ENCODE measurements at regions not wholly inside any gene's neighbourhood (a gene's known extent, or its start where the extent isn't known, plus 50 kb on each side); places are given as distances from the start of the nearest gene placed in this dataset.

DNA sequence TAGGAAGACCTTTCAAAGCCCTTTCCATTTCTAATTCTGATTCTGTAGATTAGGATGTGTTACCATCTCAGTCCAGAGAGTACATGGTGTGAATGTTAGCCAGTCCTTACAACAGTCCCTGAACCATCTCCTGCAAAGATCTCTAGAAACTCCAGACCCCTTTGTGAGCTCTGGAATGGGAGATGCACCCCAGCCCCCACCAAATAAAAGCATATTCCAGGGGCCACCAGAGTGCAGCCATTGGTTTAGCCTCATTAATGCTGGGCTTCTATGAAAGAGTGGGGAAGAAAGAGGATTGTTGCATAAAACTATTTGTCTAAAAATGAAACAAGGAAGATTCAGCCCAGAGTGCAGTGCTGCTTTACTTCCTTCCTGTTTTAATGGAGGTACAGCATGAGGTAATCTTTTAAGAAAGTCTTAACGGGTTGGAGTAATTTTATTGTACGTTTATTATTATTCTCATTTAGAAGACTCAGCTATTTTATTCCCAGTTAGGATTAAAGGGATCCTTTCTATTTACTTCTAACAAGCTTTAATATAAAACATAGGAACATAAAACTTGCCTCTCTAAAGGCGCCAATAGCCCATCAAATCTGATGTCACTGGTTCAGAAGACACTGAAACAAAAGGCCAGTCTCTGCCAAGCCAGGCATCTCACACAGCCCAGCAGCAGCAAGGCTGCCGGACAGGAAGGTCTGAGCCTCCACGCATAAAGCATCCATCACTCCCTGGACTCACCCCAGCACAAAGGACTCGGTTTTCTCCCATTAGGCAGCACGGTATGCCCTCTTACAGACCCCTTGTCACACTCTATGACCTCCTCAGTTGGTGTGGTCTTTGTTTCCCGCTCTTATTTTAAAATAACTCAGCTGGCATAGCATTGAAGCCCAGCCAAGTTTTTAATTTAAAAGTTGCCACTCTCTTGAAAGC lies 203.9 kb upstream of the BLID start:
- CTCF ChIA-PET = no interaction called here
- POLR2A ChIA-PET = no interaction called here
- ATAC-seq (ENCODE audit: low read depth) (no peak), DNase-seq (no peak)
- Mint-ChIP-seq H3K36me3 (ENCODE audit: low read depth) (no peaks in the 10 kb centered on the region), H3K4me1 (no peaks in the 10 kb centered on the region), H3K4me3 (no peak overlapping the region), H3K27ac (no peak overlapping the region), H3K9me3 (no peaks in the 10 kb centered on the region), H3K27me3 (no peaks in the 10 kb centered on the region)
- TF ChIP-seq CTCF (IDR thresholded peaks at IDR 0.05) = no peak
- intact Hi-C loops (cut with micrococcal nuclease) = no loop called here

DNA sequence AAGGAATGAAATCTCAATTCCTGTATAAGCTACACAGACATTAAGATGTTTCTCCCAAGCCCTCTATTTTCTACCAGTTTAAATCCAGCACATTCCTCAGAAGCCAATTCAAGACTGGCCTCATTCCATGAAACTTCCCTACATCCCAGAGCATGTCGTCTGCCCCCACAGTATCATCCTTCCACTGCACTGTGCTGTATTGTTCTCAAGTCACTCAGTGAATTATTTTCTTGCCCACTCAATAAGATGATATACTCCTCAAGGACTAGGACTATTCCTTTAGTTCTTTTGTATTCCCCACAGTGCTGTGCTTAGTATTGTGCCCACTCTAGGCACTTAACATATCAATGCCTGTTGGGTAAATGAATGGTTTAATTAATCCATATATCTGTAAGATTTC lies 203.1 kb upstream of the BLID start:
- H3K36me3 Mint-ChIP-seq (ENCODE audit: low read depth) = no peaks in the 10 kb centered on the region
- intact Hi-C loops (cut with micrococcal nuclease) = no loop called here
- CTCF ChIA-PET = no interaction called here

GRCh38 chr11:122317305-122317704 lies 201.3 kb upstream of the BLID start:
- intact Hi-C loops (cut with micrococcal nuclease) = no loop called here
- POLR2A ChIA-PET = no interaction called here

More for the DNA sequence above, 203.1 kb upstream of the BLID start:
- Mint-ChIP-seq H3K27ac (no peak overlapping the region), H3K4me3 (no peak overlapping the region), H3K27me3 (no peaks in the 10 kb centered on the region), H3K4me1 (no peaks in the 10 kb centered on the region), H3K9me3 (no peaks in the 10 kb centered on the region)
- DNase-seq = no peak
- no peak for TF ChIP-seq CTCF (IDR thresholded peaks at IDR 0.05)
- POLR2A ChIA-PET = no interaction called here
- no peak for ATAC-seq (ENCODE audit: low read depth)

DNA sequence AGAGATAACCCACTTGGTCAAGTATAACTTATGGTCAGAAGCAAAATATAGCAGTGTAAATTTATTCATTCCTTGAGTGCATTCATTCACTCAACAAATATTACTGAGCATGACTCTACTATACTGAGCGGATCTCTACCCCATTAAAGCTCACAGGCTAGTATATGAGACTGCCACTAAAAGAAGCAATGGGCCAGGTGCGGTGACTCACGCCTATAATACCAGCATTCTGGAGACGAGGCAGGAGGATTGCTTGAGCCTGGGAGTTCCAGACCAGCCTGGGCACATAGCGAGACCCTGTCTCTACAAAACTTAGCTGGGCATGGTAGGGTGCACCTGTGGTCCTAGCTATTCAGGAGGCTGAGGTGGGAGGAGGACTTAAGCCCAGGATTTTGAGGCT lies 197.6 kb upstream of the BLID start:
- H3K4me1 Mint-ChIP-seq = no peaks in the 10 kb centered on the region
- intact Hi-C loops (cut with micrococcal nuclease) = no loop called here
- ATAC-seq (ENCODE audit: low read depth) = no peak

More at GRCh38 chr11:122317305-122317704, 201.3 kb upstream of the BLID start:
- ATAC-seq (ENCODE audit: low read depth) (no peak), DNase-seq (no peak)
- no peaks in the 10 kb centered on the region for H3K9me3 Mint-ChIP-seq
- TF ChIP-seq CTCF (IDR thresholded peaks at IDR 0.05) = no peak
- H3K27me3 Mint-ChIP-seq = no peaks in the 10 kb centered on the region
- CTCF ChIA-PET = no interaction called here
- H3K4me1 Mint-ChIP-seq = no peaks in the 10 kb centered on the region
- H3K36me3 Mint-ChIP-seq (ENCODE audit: low read depth) = no peaks in the 10 kb centered on the region
- no peak overlapping the region for H3K27ac Mint-ChIP-seq
- H3K4me3 Mint-ChIP-seq = no peak overlapping the region

More for the DNA sequence above, 197.6 kb upstream of the BLID start:
- CTCF ChIA-PET = no interaction called here
- POLR2A ChIA-PET = no interaction called here
- H3K4me3 Mint-ChIP-seq = no peak overlapping the region
- no peaks in the 10 kb centered on the region for H3K36me3 Mint-ChIP-seq (ENCODE audit: low read depth)
- no peaks in the 10 kb centered on the region for H3K9me3 Mint-ChIP-seq
- no peaks in the 10 kb centered on the region for H3K27me3 Mint-ChIP-seq
- DNase-seq = no peak
- TF ChIP-seq CTCF (IDR thresholded peaks at IDR 0.05) = no peak
- H3K27ac Mint-ChIP-seq = no peak overlapping the region

Measured in activated B cell treated with CpG ODN at 0.5 μM for 24 hours (primary cell).